ENCODE measurements at regions not wholly inside any gene's neighbourhood (a gene's known extent, or its start where the extent isn't known, plus 50 kb on each side); places are given as distances from the start of the nearest gene placed in this dataset.

DNA sequence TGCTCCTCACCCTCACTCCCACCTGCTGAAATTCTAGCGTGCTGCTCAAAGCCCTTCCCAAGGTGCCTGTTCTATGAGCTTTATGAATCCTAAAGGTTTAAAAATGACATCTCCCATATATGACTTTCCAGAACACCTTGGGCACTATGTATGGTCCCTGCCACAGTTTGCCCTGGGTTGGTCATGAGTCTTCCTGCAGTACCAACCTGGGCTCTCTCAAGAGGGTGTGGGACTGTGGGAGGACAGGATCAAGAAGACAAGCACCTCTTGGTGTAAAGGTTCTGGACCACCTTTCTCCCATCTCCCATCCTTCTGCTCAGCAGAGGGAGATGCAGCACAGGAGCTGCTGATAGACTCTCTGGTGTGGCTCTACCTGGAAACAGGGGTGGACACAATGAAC is 134.1 kb downstream of the FCRL5 start:
- H3K27me3 ChIP-seq: peaks cover 0 to 7% (median 0%) of the 10 kb centered on the region in 4 donors
- 100% methylated on average over 1 of the region's 1 CpG for WGBS
- intact Hi-C loops (cut with DNase I): no loop called here
- H3K27ac ChIP-seq (replicated peaks in 1 of 4): no peak overlapping the region
- no peak overlapping the region for H3K4me3 ChIP-seq
- TF ChIP-seq POLR2A (IDR thresholded peaks at IDR 0.05; ENCODE audit: low read depth) (no peak), CTCF (IDR thresholded peaks at IDR 0.05) (no peak), POLR2AphosphoS5 (IDR thresholded peaks at IDR 0.05) (no peak), EP300 (IDR thresholded peaks at IDR 0.05) (no peak)
- H3K36me3 ChIP-seq: no peaks in the 10 kb centered on the region
- H3K9me3 ChIP-seq: no peaks in the 10 kb centered on the region
- no peaks in the 10 kb centered on the region for H3K4me1 ChIP-seq
- DNase-seq (ENCODE audit: extremely low spot score): peak; percentile 91

DNA sequence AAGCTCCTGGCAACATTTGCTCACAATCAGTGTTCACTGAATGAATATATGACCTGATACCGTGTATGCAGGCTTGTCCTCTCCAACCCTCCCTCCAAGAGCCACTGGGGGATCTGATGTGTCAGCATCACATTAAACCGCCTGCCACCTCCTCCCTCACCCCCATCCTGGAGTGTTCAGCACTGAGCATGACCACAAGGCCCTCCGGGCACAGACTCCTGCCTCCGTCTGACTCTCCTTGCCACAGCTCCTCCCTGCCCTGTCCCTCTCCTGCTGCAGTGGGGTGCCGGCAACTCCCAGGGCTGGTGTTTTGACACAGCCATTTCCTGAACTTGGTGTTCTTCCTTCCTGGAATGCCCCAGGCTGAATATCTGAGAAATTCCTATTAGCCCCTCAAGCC is 136.7 kb downstream of the FCRL5 start:
- intact Hi-C loops (cut with DNase I): no loop called here
- Histone ChIP-seq H3K9me3 (no peaks in the 10 kb centered on the region), H3K27ac (replicated peaks in 1 of 4) (no peak overlapping the region), H3K27me3 (peaks cover 0 to 7% (median 0%) of the 10 kb centered on the region in 4 donors), H3K4me1 (no peaks in the 10 kb centered on the region), H3K36me3 (no peaks in the 10 kb centered on the region), H3K4me3 (no peak overlapping the region)
- TF ChIP-seq EP300 (IDR thresholded peaks at IDR 0.05) (no peak), CTCF (IDR thresholded peaks at IDR 0.05) (no peak), POLR2AphosphoS5 (IDR thresholded peaks at IDR 0.05) (no peak), POLR2A (IDR thresholded peaks at IDR 0.05; ENCODE audit: low read depth) (no peak)
- 67% methylated on average over 5 of the region's 5 CpGs for WGBS
- peak; percentile 77 for DNase-seq (ENCODE audit: extremely low spot score)

- no peaks in the 10 kb centered on the region for H3K4me1 ChIP-seq
- peak; percentile 86 for DNase-seq (ENCODE audit: extremely low spot score)
- no peak overlapping the region for H3K4me3 ChIP-seq
- TF ChIP-seq POLR2A (IDR thresholded peaks at IDR 0.05; ENCODE audit: low read depth): no peak
- no peak for TF ChIP-seq EP300 (IDR thresholded peaks at IDR 0.05)
- TF ChIP-seq POLR2AphosphoS5 (IDR thresholded peaks at IDR 0.05): no peak
- no peak for TF ChIP-seq CTCF (IDR thresholded peaks at IDR 0.05)
- H3K27ac ChIP-seq (replicated peaks in 1 of 4): no peak overlapping the region
- WGBS: 86% methylated on average over 2 of the region's 2 CpGs
- no peaks in the 10 kb centered on the region for H3K9me3 ChIP-seq
- H3K27me3 ChIP-seq: no peaks in the 10 kb centered on the region
- no peaks in the 10 kb centered on the region for H3K36me3 ChIP-seq
- intact Hi-C loops (cut with DNase I): no loop called here
Measured at GRCh38 chr1:157412308-157412707, 140.0 kb downstream of the FCRL5 start.

DNA sequence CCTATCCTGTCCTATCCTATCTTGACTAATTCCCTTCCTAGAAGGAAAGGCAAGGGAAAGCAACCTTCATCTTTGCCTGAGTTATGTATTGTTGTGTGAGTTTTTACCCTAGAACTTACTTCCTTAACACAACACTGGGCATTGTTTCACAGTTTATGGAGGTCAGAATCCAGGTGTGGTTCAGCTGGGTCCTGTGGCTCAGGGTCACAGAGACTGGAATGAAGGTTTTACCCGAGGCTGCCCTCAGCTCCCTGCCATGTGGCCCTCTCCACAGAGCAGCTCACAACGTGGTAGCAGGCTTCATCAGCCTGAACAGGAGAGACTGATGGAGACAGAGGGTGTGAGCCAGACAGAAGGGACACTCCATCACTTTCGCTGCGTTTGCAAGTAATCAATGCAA is 140.5 kb downstream of the FCRL5 start:
- Histone ChIP-seq H3K9me3 (no peaks in the 10 kb centered on the region), H3K4me1 (no peaks in the 10 kb centered on the region), H3K4me3 (no peak overlapping the region), H3K27me3 (no peaks in the 10 kb centered on the region), H3K36me3 (no peaks in the 10 kb centered on the region), H3K27ac (replicated peaks in 1 of 4) (no peak overlapping the region)
- TF ChIP-seq EP300 (IDR thresholded peaks at IDR 0.05): no peak
- intact Hi-C loops (cut with DNase I): no loop called here
- DNase-seq (ENCODE audit: extremely low spot score): no peak
- 78% methylated on average over 3 of the region's 4 CpGs for WGBS

- WGBS: no CpG with 5 or more reads among the region's 2 CpGs
- intact Hi-C loops (cut with DNase I): no loop called here
- DNase-seq (ENCODE audit: extremely low spot score): peak; percentile 86
Measured at GRCh38 chr1:157411064-157411463, 141.3 kb downstream of the FCRL5 start.

More at GRCh38 chr1:157411064-157411463, 141.3 kb downstream of the FCRL5 start:
- Histone ChIP-seq H3K9me3 (no peaks in the 10 kb centered on the region), H3K4me3 (no peak overlapping the region), H3K27ac (replicated peaks in 1 of 4) (no peak overlapping the region), H3K27me3 (no peaks in the 10 kb centered on the region), H3K4me1 (no peaks in the 10 kb centered on the region), H3K36me3 (no peaks in the 10 kb centered on the region)
- TF ChIP-seq CTCF (IDR thresholded peaks at IDR 0.05) (no peak), POLR2AphosphoS5 (IDR thresholded peaks at IDR 0.05) (no peak), EP300 (IDR thresholded peaks at IDR 0.05) (no peak), POLR2A (IDR thresholded peaks at IDR 0.05; ENCODE audit: low read depth) (no peak)
